Right cardiac atrium (tissue), 5 donors: ENCODE measurements at regions not wholly inside any gene's neighbourhood (a gene's known extent, or its start where the extent isn't known, plus 50 kb on each side); places are given as distances from the start of the nearest gene placed in this dataset.
A peak's percentile ranks its signal among the peaks of the same experiment; 100 is the strongest.

Experiments
- ATAC-seq, 2 donors: fragments of 200-7000 bp; cut with Tn5 transposase; one replicate each; pipeline versions ENCODE4 v1.8.0 to v1.9.1; 2020; ENCODE audit warnings: moderate library complexity in 2 of 2, mild to moderate bottlenecking in 1 of 2
- DNase-seq, 3 donors: peaks; one replicate each; pipeline ENCODE4 v3.0.0-alpha.2; 2020
- H3K27ac ChIP-seq: one replicate; pipeline ENCODE4 v1.5.1; 2013; ENCODE audit warnings: mild to moderate bottlenecking, low read length, control low read depth, moderate library complexity
- H3K27me3 ChIP-seq: one replicate; pipeline ENCODE4 v1.6.1; 2013; ENCODE audit not compliant: control insufficient read depth, insufficient read depth
- H3K4me1 ChIP-seq: one replicate; pipeline ENCODE4 v1.6.1; 2013; ENCODE audit warnings: low read length; ENCODE audit not compliant: control insufficient read depth, insufficient read depth
- H3K4me3 ChIP-seq: one replicate; pipeline ENCODE4 v1.5.1; 2013; ENCODE audit warnings: low read length, control low read depth
- H3K9me3 ChIP-seq: one replicate; pipeline ENCODE4 v1.6.1; 2013; ENCODE audit warnings: low read length; ENCODE audit not compliant: control insufficient read depth
- WGBS: extraction: QIAGEN DNeasy Blood & Tissue Kit; methylation state at CpG from one replicate; pipeline ENCODE4 v1.1.7; 2013; 5-methylcytosine and 5-hydroxymethylcytosine counted together
- intact Hi-C, 4 donors: fragments of 100-400 bp; cut with DNase I; formaldehyde crosslinking; loops; one replicate each; pipeline versions ENCODE4 v1.11.0 to v1.14.0; 2022 to 2023
- donor health status: healthy with polysubstance abuse.
- donor health status: DM: no; HTN: yes; CAD: no.
- donor health status: DM: no; HTN: no; CAD: no.
- donor health status: DM: no; HTN: yes; CAD: no; lungs with severe emphysema.
- donor health status: DM: yes; HTN: yes; CAD: no.

DNA sequence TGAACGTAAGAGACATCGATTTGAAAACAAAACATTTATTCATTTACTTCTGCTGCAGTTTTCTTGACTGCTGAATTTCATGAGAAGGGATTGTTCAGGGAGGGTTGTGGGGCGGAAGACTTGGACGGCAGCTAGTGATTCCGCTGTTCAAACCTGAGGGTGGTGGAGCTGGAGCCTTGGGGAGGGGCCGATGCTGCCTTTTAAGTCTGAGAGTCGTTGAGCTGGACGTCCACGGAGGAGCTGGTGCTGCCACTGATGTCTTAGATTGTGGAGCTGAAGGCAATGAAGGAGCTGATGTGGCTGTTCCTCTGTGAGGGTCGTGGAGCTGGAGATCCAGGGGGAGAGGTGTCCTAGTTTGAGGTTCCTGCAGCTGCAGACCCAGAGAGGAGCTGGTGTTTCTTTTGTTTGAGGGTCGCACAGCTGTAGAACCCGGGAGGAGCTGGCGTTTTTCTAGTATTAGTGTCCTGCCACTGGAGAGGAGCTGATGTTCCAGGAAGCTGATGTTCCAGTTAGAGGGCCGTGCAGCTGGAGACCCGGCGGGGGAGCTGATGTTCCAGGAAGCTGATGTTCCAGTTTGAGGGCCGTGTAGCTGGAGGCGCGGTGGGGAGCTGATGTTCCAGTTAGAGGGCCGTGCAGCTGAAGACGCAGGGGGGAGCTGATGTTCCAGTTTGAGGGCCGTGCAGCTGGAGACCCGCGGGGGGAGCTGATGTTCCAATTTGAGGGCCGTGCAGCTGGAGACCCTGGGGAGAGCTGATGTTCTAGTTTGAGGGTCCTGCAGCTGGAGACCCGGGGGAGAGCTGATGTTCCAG is 150.9 kb downstream of the RTP5 start:
- Histone ChIP-seq H3K27me3 (no peaks in the 10 kb centered on the region), H3K4me1 (no peaks in the 10 kb centered on the region), H3K4me3 (no peak overlapping the region), H3K27ac (no peak overlapping the region), H3K9me3 (no peaks in the 10 kb centered on the region)
- ATAC-seq (peak; percentile 28 to 45), DNase-seq (peak in 2 of 3 donors; percentile 22 to 75)
- intact Hi-C loops, result no loop called here
- 57% methylated on average over 26 of the region's 26 CpGs for WGBS

DNA sequence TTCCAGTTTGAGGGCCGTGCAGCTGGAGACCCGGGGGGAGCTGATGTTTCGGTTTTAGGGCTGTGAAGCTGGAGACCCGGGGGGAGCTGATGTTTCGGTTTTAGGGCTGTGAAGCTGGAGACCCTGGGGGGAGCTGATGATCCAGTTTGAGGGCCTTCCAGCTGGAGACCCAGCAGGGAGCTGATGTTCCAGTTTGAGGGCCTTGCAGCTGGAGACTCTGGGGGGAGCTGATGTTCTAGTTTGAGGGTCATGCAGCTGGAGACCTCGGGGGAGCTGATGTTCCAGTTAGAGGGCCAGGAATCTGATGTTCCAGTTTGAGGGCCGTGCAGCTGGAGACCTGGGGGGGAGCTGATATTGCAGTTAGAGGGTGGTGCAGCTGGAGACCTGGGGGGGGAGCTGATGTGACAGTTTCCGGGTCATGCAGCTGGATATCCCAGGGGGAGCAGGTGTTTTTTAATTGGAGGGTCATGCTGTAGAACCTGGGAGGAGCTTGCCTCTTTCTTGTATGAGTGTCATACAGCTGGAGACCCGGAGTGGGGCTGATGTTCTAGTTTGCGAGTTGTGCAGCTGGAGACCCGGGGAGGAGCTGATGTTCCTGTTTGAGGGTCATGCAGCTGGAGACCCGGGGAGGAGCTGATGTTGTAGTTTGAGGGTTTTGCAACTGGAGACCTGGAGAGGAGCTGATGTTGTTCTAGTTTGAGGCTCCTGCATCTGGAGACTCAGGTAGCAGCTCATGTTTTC is 153.2 kb downstream of the RTP5 start:
- 78% methylated on average over 12 of the region's 12 CpGs for WGBS
- H3K9me3 ChIP-seq, result no peaks in the 10 kb centered on the region
- no peaks in the 10 kb centered on the region for H3K27me3 ChIP-seq
- no peak overlapping the region for H3K27ac ChIP-seq
- no peak for ATAC-seq
- no peak overlapping the region for H3K4me3 ChIP-seq
- DNase-seq, result peak in 1 of 3 donors; percentile 8
- H3K4me1 ChIP-seq, result no peaks in the 10 kb centered on the region
- intact Hi-C loops, result no loop called here

DNA sequence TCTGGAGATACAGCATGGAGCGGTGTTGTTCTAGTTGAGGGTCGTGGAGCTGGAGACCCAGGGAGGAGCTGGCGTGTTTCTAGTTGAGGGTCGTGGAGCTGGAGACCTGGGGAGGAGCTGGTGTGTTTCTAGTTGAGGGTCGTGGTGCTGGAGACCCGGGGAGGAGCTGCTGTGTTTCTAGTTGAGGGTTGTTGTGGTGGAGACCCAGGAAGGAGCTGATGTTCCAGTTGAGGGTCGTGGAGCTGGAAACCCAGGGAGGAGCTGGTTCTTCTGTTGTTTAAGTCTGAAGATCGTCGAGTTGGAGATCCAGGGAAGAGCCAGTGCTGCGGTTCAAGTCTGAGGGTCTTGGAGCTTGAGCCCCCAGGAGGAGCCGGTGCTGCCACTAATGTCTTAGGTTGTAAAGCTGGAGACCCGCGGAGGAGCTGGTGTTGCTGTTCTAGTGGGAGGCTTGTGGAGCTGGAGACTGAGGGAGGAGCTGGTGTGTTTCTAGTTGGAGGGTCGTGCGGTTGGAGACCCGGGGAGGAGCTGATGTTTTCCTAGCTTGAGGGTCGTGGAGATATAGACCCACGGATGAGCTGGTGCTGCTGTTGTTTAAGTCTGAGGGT is 155.3 kb downstream of the RTP5 start:
- H3K27me3 ChIP-seq, result no peaks in the 10 kb centered on the region
- WGBS, result 85% methylated on average over 18 of the region's 18 CpGs
- no peak overlapping the region for H3K27ac ChIP-seq
- H3K4me1 ChIP-seq, result no peaks in the 10 kb centered on the region
- ATAC-seq (no peak), DNase-seq (peak in 1 of 3 donors; percentile 4)
- no peaks in the 10 kb centered on the region for H3K9me3 ChIP-seq
- intact Hi-C loops, result no loop called here
- no peak overlapping the region for H3K4me3 ChIP-seq

DNA sequence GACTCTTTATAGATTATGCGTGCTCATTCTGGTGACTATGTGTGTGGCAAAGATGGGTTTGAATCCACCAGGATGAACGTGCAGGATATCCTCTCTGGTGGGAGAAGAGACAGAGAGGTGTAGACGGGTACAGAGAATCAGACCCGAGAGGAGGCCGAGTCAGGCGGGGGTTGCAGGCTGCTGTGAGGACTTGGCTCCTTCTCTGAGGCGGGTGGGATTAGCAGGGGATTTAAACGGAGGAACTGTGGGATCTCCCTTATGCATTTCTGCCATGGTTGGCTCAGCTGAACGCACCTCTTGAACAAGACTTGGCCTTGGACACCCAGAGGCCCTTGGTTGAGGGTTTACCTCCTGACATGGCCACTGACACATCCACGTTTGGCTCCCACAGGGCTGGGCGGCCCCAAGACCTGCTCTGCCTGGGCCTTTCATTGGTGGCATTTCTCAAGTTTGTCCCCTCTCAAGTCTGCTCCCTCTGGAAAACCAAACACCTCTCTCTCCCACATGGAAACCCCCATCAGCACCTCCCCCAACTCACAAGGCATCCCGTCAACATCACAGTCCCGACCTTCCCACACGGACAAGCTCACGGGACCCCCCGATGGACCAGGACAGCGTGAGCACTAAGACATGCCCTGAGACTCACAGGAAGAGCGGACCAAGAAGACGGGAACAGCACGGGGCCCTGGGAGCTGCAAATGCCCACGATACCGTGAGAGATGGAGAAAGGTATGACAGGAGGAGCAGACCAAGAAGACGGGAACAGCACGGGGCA is 158.3 kb downstream of the RTP5 start:
- 87% methylated on average over 24 of the region's 24 CpGs for WGBS
- ATAC-seq (no peak), DNase-seq (no peak)
- Histone ChIP-seq H3K9me3 (no peaks in the 10 kb centered on the region), H3K4me3 (no peak overlapping the region), H3K27me3 (no peaks in the 10 kb centered on the region), H3K4me1 (no peaks in the 10 kb centered on the region), H3K27ac (no peak overlapping the region)
- intact Hi-C loops, result no loop called here

DNA sequence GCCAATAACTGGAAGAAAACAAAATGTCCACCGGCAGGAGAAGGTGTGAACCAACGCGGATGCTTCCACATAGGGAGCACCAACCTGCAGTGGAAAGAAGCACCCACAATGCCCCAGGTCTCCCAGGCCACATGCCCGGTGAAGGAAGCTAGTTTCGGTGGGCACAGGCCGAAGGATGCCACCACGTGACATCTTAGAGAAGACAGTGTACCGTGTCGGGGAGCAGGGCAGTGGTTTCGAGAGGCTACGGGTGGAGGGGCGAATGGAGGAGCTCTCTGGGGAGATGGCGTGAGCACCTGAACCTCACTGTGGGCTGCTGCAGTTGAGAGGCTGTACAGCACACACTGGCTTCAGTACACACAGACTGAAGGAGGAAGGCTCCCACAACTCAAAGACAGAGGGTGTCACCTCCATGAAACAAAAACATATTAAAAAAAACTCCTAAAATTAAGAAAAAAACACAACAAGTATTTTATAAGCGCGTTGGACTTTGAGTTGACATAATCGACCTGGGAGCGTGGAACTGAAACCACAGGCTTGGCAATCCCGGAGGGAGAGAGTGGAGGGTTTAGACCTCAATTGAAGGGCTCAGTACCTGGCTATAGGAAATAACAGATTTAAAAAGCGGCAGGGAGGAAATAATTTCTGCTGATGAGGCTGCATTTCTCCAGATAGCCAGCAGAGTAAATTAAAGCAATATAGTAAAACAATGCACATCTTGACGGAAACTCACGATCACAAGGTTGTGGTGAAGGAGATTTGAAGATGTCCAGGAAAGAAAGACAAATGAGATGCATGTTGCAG is 160.1 kb downstream of the RTP5 start:
- 85% methylated on average over 21 of the region's 21 CpGs for WGBS
- no peaks in the 10 kb centered on the region for H3K9me3 ChIP-seq
- no peaks in the 10 kb centered on the region for H3K4me1 ChIP-seq
- no peaks in the 10 kb centered on the region for H3K27me3 ChIP-seq
- H3K27ac ChIP-seq, result no peak overlapping the region
- DNase-seq, result no peak
- intact Hi-C loops, result no loop called here
- ATAC-seq, result no peak
- no peak overlapping the region for H3K4me3 ChIP-seq

DNA sequence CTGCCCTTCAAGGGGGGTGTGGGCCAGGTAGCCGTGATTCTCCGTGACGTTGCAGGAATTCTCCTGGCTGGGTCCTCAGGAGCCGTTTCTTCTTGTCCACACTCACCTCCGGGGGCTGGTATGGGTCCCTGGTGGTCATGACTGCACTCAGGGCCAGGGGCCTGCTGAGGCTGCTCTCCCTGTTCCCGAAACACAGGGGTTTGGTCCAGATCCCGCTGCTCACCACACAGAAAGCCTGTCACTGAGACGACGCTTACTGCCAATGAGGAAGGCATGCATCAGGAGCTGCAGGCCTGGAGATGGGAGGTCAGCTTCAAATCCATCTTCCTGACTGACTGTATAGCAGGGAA is 160.7 kb downstream of the RTP5 start:
- H3K4me3 ChIP-seq, result no peak overlapping the region
- no peaks in the 10 kb centered on the region for H3K9me3 ChIP-seq
- WGBS, result 87% methylated on average over 9 of the region's 9 CpGs
- ATAC-seq (no peak), DNase-seq (no peak)
- H3K27me3 ChIP-seq, result no peaks in the 10 kb centered on the region
- H3K4me1 ChIP-seq, result no peaks in the 10 kb centered on the region
- intact Hi-C loops, result no loop called here
- no peak overlapping the region for H3K27ac ChIP-seq

DNA sequence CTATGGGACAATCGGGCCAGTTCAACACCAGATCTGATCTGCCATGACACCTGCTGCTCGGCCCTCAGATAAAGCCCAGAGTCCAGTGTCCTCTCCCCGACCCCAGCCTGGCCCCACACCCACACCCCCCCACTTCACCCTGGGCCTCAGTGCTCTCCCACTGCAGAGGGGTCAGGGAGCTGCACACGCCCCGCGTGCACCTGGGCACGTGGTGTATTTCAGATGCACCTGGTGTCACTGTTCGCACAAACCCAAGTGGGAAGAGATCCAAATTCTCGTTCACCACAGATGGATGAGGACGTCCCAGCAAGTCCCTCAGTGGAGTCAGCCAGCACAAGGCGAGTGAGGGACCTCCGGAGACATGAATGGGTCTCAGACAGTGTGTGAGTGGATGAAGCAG is 161.3 kb downstream of the RTP5 start:
- intact Hi-C loops, result no loop called here
- DNase-seq, result no peak

DNA sequence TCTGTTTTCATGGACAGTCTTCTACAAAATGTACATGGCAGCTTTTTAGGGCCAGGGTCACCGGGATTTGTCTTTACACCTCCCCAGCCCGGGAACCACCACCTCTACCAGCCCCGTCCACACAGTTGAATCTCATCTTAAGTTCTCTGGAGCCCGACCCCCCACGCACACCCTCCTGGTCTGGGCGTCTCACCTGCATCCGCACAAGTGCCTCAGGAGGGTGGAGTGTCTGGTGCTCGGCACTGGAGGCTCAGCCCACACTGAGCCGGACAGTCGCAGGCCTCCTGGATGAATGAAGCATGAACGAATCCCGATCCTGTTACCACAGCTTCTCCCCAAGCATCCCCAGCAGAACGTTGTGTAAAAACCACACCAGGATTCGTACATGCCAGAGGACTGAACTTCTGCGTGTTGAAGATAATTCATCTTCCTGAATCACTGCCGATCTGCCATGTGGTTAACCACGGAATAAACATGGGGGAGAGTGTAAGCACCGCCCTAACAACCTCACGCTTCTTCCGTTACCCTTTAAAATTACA is 162.0 kb downstream of the RTP5 start:
- ATAC-seq, result no peak
- no peak overlapping the region for H3K27ac ChIP-seq
- no peaks in the 10 kb centered on the region for H3K4me1 ChIP-seq
- no peak overlapping the region for H3K4me3 ChIP-seq
- no peak for DNase-seq
- 77% methylated on average over 20 of the region's 20 CpGs for WGBS
- no peaks in the 10 kb centered on the region for H3K27me3 ChIP-seq
- intact Hi-C loops, result no loop called here
- no peaks in the 10 kb centered on the region for H3K9me3 ChIP-seq

More for the DNA sequence above, 161.3 kb downstream of the RTP5 start:
- Histone ChIP-seq H3K4me1 (no peaks in the 10 kb centered on the region), H3K9me3 (no peaks in the 10 kb centered on the region), H3K27me3 (no peaks in the 10 kb centered on the region), H3K4me3 (no peak overlapping the region), H3K27ac (no peak overlapping the region)
- WGBS, result 78% methylated on average over 12 of the region's 12 CpGs
- no peak for ATAC-seq

DNA sequence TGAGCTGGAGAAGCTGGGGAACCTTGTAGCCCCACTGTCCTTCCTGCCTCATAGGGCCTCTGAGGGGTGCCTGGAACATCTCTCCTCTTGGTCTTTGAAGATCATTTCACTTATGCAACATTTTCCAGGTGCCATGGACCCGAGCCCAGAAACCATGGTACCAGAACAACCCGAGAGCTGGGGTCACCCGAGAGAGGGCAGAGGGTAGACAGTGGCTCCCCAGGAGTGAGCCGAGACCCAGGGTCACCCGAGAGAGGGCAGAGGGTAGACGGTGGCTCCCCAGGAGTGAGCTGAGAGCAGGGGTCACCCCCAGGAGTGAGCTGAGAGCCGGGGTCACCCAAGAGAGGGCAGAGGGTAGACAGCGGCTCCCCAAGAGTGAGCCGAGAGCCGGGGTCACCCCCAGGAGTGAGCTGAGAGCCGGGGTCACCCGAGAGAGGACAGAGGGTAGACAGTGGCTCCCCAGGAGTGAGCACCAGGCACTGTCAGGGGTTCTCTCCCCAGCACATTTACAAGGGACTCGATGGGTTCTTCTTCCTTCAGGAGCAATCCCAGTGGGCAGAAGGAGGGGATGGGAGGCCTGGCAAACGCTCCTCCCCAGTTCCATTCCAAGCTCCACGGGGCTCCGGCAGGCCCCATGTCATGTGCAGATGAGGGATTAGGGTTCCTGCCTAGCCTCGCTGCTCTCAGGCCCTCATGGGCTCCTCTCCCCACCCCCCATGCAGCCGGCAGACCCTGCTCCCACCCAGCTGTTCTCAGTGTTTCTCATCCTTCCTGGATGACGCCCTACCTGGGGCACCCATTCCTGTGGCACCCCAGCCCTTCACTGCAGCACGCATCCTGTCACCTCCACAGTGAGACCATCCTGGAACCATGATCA is 163.5 kb downstream of the RTP5 start:
- Histone ChIP-seq H3K27me3 (no peaks in the 10 kb centered on the region), H3K9me3 (no peaks in the 10 kb centered on the region), H3K4me3 (no peak overlapping the region), H3K27ac (no peak overlapping the region), H3K4me1 (no peaks in the 10 kb centered on the region)
- peak in 1 of 2 donors; percentile 32 for ATAC-seq
- intact Hi-C loops, result no loop called here
- DNase-seq, result no peak
- 77% methylated on average over 20 of the region's 20 CpGs for WGBS
